ENCODE measurements at regions not wholly inside any gene's neighbourhood (a gene's known extent, or its start where the extent isn't known, plus 50 kb on each side); places are given as distances from the start of the nearest gene placed in this dataset.

DNA sequence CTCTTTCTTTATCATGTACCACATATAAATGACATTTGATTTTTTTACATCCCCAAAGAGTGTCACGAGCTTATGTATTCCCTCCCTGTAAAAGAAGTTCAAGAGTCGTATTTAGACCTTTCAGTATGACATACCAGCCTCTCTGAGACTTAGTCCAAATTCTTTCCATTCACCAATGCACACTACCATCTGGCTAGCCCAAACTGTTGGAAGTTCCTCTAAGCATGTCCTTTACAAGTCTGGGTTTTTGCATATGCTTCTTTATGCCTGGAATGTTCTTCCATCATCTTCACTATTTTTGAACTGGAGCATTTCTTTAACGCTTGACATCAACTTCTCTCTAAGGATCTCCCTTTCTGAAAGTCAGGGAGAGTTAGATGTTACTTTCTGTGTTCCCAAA, 68.5 kb upstream of the RGS6 start:
- Histone ChIP-seq H3K9ac (ENCODE audit: insufficient read depth in 1 of 2, low read depth in 2 of 2, low read length in 2 of 2) (no peak overlapping the region), H3K4me1 (replicated peaks in 1 of 2; ENCODE audit: control insufficient read depth in 2 of 2, insufficient read depth in 2 of 2, low read length in 2 of 2) (no peaks in the 10 kb centered on the region), H4K20me1 (replicated peaks; ENCODE audit: control insufficient read depth, insufficient read depth, low read length) (no peaks in the 10 kb centered on the region), H2AFZ (ENCODE audit: low read depth, low read length) (no peak overlapping the region), H3K27ac (ENCODE audit: extremely low read depth, low read depth, low read length) (no peak overlapping the region), H3K79me2 (ENCODE audit: control insufficient read depth, insufficient read depth, low read length) (no peaks in the 10 kb centered on the region), H3K4me3 (no peak overlapping the region), H3K9me3 (replicated peaks; ENCODE audit: control insufficient read depth, insufficient read depth, low read depth, low read length) (no peaks in the 10 kb centered on the region), H3K36me3 (ENCODE audit: control insufficient read depth, insufficient read depth, low read length) (no peaks in the 10 kb centered on the region), H3K27me3 (ENCODE audit: control insufficient read depth in 2 of 2, insufficient read depth in 2 of 2, low read length in 2 of 2) (no peaks in the 10 kb centered on the region), H3K9me1 (ENCODE audit: control insufficient read depth, insufficient read depth, low read length) (no peaks in the 10 kb centered on the region), H3K4me2 (ENCODE audit: insufficient read depth, low read length) (no peak overlapping the region)
- ATAC-seq (no peak), FAIRE-seq (no peak), DNase-seq (ENCODE audit: extremely low read depth in 1 of 4, low spot score in 3 of 4) (no peak)
- intact Hi-C loops (cut with micrococcal nuclease): no loop called here
- 0% methylated on average over 3 of the region's 3 CpGs for WGBS (ENCODE audit: insufficient coverage, low coverage, missing lambda C conversion rate)
- ChIA-PET CTCF (ENCODE audit: low intra/inter-chr PET ratio) (no interaction called here), POLR2A (interaction anchor here (0.6 kb wide), 1 partner anchor 1380 kb away, joined by 3 read pairs; no protein-coding TSS in a partner anchor)
- TF ChIP-seq, protein P1, sequence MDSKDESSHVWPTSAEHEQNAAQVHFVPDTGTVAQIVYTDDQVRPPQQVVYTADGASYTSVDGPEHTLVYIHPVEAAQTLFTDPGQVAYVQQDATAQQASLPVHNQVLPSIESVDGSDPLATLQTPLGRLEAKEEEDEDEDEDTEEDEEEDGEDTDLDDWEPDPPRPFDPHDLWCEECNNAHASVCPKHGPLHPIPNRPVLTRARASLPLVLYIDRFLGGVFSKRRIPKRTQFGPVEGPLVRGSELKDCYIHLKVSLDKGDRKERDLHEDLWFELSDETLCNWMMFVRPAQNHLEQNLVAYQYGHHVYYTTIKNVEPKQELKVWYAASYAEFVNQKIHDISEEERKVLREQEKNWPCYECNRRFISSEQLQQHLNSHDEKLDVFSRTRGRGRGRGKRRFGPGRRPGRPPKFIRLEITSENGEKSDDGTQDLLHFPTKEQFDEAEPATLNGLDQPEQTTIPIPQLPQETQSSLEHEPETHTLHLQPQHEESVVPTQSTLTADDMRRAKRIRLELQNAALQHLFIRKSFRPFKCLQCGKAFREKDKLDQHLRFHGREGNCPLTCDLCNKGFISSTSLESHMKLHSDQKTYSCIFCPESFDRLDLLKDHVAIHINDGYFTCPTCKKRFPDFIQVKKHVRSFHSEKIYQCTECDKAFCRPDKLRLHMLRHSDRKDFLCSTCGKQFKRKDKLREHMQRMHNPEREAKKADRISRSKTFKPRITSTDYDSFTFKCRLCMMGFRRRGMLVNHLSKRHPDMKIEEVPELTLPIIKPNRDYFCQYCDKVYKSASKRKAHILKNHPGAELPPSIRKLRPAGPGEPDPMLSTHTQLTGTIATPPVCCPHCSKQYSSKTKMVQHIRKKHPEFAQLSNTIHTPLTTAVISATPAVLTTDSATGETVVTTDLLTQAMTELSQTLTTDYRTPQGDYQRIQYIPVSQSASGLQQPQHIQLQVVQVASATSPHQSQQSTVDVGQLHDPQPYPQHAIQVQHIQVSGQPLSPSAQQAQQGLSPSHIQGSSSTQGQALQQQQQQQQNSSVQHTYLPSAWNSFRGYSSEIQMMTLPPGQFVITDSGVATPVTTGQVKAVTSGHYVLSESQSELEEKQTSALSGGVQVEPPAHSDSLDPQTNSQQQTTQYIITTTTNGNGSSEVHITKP (IDR thresholded peaks at IDR 0.05; ENCODE audit: partially characterized antibody): no peak
- TF ChIP-seq TCF7 (IDR thresholded peaks at IDR 0.05; ENCODE audit: borderline replicate concordance) (no peak), SIX5 (IDR thresholded peaks at IDR 0.05; ENCODE audit: borderline replicate concordance in 1 of 2, insufficient read depth in 1 of 2, low read depth in 1 of 2, low read length in 2 of 2) (no peak), CCAR2 (IDR thresholded peaks at IDR 0.05; ENCODE audit: low read depth, low read length) (no peak), MCM2 (IDR thresholded peaks at IDR 0.05; ENCODE audit: low read depth) (no peak), SRF (CRISPR knock-in tag; IDR thresholded peaks at IDR 0.05) (no peak), U2AF2 (optimal IDR thresholded peaks at IDR 0.05; ENCODE audit: low read depth, low read length) (no peak), IFI16 (CRISPR knock-in tag; IDR thresholded peaks at IDR 0.05) (no peak)
- TF ChIP-seq, protein P2, sequence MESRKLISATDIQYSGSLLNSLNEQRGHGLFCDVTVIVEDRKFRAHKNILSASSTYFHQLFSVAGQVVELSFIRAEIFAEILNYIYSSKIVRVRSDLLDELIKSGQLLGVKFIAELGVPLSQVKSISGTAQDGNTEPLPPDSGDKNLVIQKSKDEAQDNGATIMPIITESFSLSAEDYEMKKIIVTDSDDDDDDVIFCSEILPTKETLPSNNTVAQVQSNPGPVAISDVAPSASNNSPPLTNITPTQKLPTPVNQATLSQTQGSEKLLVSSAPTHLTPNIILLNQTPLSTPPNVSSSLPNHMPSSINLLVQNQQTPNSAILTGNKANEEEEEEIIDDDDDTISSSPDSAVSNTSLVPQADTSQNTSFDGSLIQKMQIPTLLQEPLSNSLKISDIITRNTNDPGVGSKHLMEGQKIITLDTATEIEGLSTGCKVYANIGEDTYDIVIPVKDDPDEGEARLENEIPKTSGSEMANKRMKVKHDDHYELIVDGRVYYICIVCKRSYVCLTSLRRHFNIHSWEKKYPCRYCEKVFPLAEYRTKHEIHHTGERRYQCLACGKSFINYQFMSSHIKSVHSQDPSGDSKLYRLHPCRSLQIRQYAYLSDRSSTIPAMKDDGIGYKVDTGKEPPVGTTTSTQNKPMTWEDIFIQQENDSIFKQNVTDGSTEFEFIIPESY (CRISPR knock-in tag; IDR thresholded peaks at IDR 0.05): no peak
- in situ Hi-C loops (cut with MboI): no loop called here
- no TSS peak for BruUV-seq (replicated peaks)

Data from K562 (cell line).